ENCODE measurements at regions not wholly inside any gene's neighbourhood (a gene's known extent, or its start where the extent isn't known, plus 50 kb on each side); places are given as distances from the start of the nearest gene placed in this dataset.

GRCh38 chr22:48690583-48691317 is 1136.9 kb downstream of the BRD1 start:
- ChIA-PET CTCF (no interaction called here), POLR2A (no interaction called here)
- no peaks in the 10 kb centered on the region for H3K36me3 ChIP-seq (ENCODE audit: control insufficient read depth, insufficient read depth, low read length)
- DNase-seq (ENCODE audit: low read depth, low spot score) (no peak), ATAC-seq (no peak; the same call in 1 of the 2 replicates)
- BruUV-seq (replicated peaks), result no TSS peak
- no peak for TF ChIP-seq TCF7L2 (IDR thresholded peaks at IDR 0.05; ENCODE audit: low read depth, low read length)
- TF ChIP-seq CTCF (IDR thresholded peaks at IDR 0.05), result no peak
- TF ChIP-seq POLR2AphosphoS5 (IDR thresholded peaks at IDR 0.05; ENCODE audit: low read depth, low read length), result no peak
- TF ChIP-seq REST (IDR thresholded peaks at IDR 0.05; ENCODE audit: insufficient read depth in 1 of 2, low read depth in 2 of 2, low read length in 1 of 2), result no peak
- TF ChIP-seq SIN3A (IDR thresholded peaks at IDR 0.05; ENCODE audit: borderline replicate concordance, insufficient read depth, low read depth, low read length), result no peak
- no peaks in the 10 kb centered on the region for H3K27me3 ChIP-seq (ENCODE audit: control insufficient read depth, insufficient read depth, low read length)
- no peak overlapping the region for H3K27ac ChIP-seq (ENCODE audit: low read length)
- intact Hi-C loops (cut with micrococcal nuclease; ENCODE audit: unreplicated experiment) (no loop called here), in situ Hi-C loops (cut with HindIII; ENCODE audit: low pct_unique_long_range_greater_than_20kb, low sequenced_read_pairs) (no loop called here)
- H3K9me3 ChIP-seq (ENCODE audit: control insufficient read depth, insufficient read depth, low read depth, low read length), result no peaks in the 10 kb centered on the region
- no peak overlapping the region for H3K4me3 ChIP-seq (ENCODE audit: low read depth in 2 of 2, low read length in 2 of 2)
- H3K4me1 ChIP-seq (ENCODE audit: control insufficient read depth, insufficient read depth, low read length), result no peaks in the 10 kb centered on the region

GRCh38 chr22:48689206-48689605 is 1138.5 kb downstream of the BRD1 start:
- TF ChIP-seq CTCF (IDR thresholded peaks at IDR 0.05) (no peak), POLR2AphosphoS5 (IDR thresholded peaks at IDR 0.05; ENCODE audit: low read depth, low read length) (no peak), REST (IDR thresholded peaks at IDR 0.05; ENCODE audit: insufficient read depth in 1 of 2, low read depth in 2 of 2, low read length in 1 of 2) (no peak), TCF7L2 (IDR thresholded peaks at IDR 0.05; ENCODE audit: low read depth, low read length) (no peak), SIN3A (IDR thresholded peaks at IDR 0.05; ENCODE audit: borderline replicate concordance, insufficient read depth, low read depth, low read length) (no peak)
- intact Hi-C loops (cut with micrococcal nuclease; ENCODE audit: unreplicated experiment), result no loop called here
- no peak for ATAC-seq
- Histone ChIP-seq H3K27me3 (ENCODE audit: control insufficient read depth, insufficient read depth, low read length) (no peaks in the 10 kb centered on the region), H3K4me3 (ENCODE audit: low read depth in 2 of 2, low read length in 2 of 2) (no peak overlapping the region), H3K36me3 (ENCODE audit: control insufficient read depth, insufficient read depth, low read length) (no peaks in the 10 kb centered on the region), H3K27ac (ENCODE audit: low read length) (no peak overlapping the region), H3K9me3 (ENCODE audit: control insufficient read depth, insufficient read depth, low read depth, low read length) (no peaks in the 10 kb centered on the region), H3K4me1 (ENCODE audit: control insufficient read depth, insufficient read depth, low read length) (no peaks in the 10 kb centered on the region)
- BruUV-seq (replicated peaks), result no TSS peak
- in situ Hi-C loops (cut with HindIII; ENCODE audit: low pct_unique_long_range_greater_than_20kb, low sequenced_read_pairs), result no loop called here
- ChIA-PET POLR2A (no interaction called here), CTCF (no interaction called here)
- no peak for DNase-seq (ENCODE audit: low read depth, low spot score)

Data from Panc1 (cell line).